Hypothalamus (tissue), 51 donors: ENCODE measurements at regions not wholly inside any gene's neighbourhood (a gene's known extent, or its start where the extent isn't known, plus 50 kb on each side); places are given as distances from the start of the nearest gene placed in this dataset.

Source experiments
- DNase-seq, 51 donors: peaks; one replicate each; lab custom pipeline; 2025; lab: John Stamatoyannopoulos, UW

DNA sequence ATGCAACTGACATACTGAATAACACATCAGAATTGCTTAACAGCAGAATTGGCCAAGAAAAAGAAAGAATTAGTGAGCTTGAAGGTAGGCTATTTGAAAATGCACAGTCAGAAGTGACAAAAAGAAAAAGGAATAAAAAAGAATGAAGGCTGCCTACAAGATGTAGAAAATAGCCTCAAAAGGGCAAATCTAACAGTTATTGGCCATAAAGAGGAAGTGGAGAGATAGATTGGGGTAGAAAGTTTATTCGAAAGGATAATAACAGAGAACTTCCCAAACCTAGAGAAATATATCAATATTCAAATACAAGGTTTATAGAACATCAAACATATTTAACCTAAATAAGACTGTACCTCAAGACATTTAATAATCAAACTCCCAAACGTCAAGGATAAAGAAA lies 67.5 kb downstream of the ATP6V1G3 start:
- no peak for DNase-seq

DNA sequence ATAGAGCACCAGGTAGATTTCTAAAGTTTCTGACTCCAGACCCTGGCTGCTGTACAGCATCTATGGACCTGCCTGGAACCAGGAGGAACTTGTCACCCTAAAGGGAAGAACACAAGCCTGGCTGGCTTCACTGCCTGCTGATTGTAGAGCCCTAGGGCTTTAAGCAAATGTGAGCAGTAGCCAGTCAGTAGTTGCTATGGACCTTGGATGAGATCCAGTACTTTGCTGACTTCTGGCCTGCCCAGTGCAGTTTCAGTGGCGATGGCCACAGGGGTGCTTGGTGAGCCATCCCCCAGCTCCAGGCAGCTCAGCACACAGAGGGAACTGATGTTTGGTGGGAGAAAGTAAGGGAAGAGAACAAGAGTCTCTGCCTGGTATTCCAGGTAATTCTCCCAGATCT lies 68.4 kb downstream of the ATP6V1G3 start:
- no peak for DNase-seq

DNA sequence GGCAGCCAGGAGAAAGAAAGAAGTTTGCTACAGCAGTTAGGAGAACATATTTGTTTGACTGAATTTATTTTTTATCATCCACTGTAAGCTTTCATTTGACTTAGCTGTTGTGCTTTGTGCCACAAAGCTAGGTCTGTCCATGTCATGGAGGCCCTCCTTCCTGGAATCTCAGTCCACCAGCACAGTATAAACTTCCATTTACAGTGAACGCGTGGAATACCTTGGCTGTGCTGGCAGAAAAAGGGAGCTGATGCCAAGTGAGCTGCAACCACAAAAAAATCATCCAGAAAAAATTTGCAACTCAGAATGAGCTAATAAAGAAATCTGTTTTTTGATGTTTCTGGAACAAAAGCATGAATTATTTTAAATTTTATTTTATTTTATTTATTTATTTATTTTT lies 72.6 kb downstream of the ATP6V1G3 start:
- no peak for DNase-seq

DNA sequence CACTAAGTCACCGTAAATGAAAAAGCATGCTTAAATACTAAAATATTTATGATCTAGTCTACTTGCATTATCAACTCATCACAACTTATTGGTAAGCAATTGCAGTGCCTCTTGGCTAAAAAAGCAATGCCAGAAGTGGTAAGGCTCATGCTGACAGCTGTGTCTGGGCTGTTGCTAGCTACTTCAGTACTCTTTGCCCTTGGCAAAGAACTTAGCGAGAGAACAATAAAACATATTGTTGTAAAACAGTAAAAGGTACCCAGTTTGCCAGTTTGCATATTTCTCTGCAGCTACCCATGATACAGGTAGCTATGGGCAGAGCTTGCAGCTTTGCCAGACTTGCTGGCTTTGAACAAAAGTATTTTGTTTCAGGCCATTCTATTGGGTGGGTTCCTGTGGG lies 73.1 kb downstream of the ATP6V1G3 start:
- no peak for DNase-seq

DNA sequence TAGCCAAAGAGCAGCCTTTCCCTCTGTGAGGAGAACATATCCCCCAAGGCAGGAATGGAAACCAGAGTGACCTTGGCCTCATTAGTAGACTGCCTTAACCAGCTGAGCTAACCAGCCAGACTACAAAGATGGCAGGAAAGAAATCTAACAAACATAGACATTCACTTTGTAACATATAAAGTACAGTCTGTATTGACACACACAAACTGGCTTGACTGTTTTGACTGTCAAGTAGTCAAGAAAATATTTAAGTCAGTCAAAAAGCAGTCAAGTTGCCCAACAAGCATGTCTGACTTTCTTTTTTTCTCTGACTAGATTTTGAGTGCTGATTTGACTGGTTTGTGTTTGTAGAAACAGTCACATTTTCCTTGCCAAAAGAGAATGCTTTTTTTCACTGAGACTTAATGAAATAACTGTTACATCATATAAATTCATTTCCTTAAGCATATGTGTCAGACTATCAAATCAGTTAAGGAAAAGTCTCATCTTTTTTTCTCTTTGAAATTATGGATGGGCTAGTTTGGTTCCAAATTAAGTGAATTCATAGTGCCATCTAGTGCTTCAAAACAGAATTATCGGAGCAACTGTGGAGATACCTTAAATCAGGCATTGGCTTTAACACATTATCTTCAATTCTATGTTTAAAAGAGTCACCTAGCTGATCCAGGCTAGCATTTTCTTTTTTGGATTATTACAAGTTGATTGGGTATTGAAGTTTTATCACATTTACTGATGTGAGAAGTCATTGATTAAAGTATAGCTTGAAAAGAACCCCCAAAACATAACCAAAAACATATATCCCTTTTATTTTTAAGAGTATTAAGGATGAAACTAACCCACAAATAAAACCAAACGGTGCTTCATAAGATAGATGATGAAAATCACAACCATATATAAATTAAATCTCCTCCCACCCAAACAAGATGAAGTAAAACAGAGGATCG lies 75.0 kb downstream of the ATP6V1G3 start:
- DNase-seq = peak in 1 of 51 donors; percentile 56

DNA sequence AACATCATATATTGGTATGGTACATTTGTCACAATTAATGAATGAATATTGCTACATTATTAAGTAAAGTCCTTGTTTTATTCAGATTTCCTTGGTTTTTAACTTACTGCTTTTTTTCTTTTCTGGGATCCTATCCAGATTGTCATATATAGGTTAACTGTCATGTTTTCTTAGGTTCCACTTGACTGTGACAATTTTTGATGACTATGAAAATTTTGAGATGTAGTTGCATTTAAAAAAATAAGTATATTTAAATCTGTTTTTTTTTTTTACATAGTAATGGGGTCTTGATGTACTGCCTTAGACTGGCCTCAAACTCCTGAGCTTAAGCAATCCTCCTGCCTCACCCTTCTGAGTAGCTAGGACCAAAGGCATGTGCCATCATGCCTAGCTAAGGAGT lies 76.8 kb downstream of the ATP6V1G3 start:
- DNase-seq = no peak

DNA sequence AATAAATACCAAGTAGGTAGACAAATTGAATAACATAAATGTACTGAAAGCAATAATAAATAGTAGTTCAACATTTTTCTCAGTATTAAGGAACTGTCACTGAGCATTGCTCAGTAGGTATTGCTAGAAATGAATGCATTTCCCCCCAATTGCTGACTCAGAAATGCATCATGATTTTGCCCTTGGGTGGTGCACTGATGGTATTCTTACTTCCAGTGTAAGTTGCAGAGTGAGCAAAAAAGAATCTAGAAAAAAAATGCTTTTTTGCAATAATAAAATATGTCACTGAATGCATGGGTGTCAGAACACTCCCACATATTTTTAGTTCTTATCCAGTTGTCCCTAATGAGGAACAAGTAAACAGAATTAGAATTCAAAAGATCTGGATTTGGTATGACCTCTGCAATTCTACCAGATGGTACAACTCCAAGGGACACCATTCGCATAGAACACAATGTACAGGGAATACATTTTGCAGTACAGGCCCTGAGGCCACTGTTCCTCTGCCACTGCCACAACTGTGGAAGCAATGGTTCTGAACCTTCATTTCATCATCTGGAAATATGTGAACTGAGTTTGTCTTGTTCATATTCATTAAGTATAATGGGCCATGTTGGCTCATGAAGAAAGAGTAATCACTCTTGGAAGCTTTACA lies 78.0 kb downstream of the ATP6V1G3 start:
- no peak for DNase-seq

DNA sequence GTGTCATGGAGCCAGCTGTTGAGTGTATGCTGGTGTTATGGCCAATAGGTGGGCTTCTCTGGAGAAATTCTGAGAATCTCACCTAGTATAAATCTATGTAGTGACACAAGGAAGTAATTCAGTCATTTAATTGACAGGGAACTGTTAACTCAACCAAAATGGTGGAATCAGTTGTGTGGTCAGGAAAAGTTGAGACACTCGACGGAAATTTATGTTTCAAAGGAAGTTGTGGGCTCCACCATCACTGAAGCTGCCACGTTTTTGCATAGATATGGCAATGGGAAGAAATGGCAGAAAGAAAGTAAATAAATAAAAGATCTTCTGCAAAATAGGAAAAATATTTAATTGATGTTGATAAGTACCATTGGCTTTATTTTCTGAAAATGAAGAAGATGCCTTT lies 84.5 kb downstream of the ATP6V1G3 start:
- DNase-seq = no peak

DNA sequence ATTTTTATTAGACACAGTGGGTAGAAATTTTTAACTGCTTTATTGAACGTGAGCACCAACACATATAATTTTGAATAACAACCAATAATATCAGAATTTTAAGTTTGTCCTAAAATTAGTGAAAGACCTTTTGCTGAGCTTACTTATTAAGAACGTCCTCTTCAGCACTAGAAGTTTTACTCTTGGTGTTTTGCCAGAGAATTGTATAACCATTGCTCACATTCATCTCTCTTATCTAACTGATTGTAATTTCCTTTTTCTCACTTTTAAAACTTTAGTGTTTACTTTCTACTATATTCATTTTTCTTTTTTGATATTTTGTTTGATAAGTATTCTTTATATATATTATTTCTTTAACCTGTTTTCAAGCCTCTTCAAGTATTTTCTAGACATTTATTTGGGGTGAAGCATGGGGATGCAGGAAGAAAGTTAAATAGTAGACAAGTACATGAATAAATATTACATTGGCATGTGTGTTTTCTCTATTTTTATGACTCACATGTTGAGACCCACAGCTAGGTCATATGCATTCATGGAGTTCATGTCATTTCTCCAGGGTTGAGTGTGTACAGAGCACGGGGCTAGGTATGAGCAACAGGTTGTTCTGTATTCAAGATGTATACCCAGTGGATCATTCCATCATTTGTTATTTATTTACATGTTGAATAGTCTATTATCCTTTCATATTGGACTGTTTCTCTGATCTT lies 90.6 kb downstream of the ATP6V1G3 start:
- no peak for DNase-seq

DNA sequence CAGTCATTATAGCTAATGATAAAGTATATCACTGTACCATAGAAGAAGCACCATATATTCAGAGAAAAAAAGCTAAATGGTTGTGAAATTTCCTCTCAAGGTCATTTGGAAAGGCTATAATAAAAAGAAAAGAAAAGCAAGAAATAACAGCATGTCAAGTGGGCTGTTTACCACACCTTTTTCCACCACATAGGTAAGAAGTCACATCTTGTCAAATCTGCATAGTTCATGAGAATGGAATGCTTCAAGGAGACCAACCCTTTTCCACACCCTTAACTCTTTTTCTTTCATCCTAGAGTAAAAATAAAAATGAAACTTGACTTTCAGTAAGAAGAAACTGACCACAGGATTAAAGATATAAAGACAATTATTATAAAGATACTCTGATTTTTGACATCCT lies 91.2 kb downstream of the ATP6V1G3 start:
- DNase-seq = no peak

DNA sequence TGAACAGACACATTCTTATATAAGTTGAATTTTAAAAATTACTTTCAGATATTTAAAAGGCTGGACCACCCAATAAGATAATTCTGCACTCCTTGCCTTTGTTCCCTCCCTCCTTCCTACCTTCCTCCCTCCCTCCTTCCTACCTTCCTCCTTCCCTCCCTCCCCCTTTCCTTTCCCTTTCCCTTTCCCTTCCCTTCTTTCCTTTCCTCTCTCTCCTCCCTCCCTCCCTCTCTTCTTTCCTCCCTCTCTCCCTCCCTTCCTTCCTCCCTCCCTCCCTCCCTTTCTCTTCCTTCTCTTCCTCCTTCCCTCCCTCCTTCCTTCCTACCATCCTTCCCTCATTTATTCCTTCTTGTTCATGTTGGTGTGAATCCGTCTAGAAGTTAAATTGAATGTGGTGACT lies 93.0 kb downstream of the ATP6V1G3 start:
- no peak for DNase-seq

DNA sequence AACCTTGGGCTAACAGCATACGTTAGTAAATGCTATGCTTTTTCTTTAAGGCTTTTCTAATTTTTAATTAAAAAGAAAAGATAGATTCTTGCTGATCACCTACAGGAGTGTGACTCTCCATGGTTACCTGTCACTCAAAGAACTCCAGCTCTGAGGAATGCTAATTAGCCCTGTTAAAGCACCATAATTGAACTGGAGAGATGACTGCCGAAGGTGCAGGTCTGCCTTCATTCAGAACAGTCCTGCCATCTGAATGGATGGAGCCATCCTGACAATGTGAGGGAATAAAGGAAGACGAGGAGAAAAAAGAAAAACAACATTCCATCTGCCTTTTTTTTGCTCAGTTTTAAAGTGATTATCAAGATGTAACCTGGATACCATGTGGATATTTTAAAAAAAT lies 94.6 kb downstream of the ATP6V1G3 start:
- DNase-seq = no peak

DNA sequence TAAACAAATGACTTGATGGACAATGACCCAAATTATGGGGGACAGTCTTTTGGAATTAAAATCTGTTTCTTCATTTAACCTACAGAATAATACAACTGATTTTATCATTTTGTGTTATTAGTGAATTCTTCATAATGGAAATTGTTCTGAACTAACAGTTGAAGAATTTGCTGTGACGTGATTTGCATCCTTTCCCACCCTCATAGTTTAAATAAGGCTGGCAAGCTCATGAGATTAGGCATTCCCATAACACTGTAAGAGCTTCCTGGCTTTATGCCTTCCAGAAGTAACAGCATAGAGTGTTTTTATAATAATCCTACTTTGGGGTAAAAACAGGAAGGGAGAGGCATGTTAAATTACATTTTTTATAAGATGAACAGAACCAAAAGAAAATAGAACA lies 95.7 kb downstream of the ATP6V1G3 start:
- no peak for DNase-seq

DNA sequence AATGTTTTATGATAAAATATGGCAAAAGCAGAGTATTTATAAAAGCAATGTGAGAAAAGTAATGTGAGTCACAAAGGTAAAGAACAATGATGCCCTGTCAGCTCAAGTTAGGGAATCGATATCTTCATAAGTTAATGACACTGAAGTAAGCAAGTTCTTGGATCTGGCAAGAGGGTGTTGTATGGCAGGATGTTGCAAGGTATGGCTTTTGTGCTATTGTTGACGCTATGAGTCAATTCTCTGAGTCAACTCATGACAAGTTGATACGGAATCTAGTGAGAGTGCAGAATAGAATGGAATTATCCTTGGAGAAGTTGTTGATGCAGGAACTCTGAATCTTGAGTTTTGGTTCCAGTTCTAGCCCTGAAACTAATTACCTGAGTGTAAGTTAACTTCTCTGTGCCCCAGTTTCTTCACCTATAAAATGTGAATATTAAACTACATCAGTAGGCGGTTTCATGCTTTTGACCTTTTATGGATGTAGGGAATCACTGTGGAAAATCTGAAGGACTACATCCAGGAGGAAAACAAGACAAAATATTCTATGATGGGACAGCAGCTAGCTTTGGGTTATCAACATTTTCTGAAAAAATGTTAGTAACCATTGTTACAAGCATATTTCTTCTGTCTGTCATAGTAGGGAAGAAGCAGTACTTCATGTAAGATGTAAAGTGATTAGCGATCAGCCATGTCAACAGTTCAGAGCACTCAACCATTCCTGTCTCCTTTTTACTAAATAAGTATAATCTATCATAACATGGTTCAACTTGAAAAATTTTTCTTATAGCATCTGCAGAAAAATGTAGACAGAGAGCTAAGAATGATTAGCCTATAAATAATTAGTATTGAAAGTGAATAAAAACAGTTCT lies 96.9 kb downstream of the ATP6V1G3 start:
- DNase-seq = no peak

DNA sequence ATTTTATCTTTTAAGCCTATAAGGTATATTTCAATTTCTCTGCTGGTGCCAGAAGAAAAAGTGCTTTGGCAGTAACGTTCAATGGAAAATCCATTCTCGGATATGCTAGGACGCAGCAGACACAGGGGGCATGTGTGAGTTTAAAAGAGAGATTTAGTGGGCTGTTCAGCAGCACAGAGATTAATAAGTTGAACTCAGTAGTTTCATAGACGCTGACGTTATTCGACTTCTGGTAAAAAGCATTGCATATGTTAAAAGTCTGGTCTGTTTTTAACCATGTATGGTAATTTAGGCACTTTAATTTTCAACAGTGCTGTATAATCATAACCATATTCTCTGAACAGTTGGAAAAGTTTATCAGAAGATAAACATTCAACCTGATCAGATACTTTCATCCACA lies 99.6 kb downstream of the ATP6V1G3 start:
- DNase-seq = no peak

DNA sequence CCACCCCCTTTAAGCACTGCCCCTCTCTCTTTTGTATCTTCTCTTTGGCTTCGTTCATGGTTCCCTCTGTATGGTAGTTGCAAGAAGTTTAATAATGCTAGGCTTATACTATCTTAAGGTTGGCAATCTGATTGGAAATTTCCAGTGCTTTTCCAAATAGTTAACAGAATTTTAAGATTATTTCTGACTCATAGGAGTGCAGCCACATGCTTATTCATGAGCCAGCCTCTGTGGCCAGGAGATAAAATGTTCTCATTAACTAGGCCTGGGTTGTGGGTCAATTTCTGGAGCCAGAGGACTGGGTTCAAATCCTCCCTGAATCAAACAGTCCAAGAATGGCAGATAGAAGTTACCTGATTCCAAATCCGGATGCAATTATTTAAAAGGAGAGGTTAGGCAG lies 103.1 kb downstream of the ATP6V1G3 start:
- no peak for DNase-seq

DNA sequence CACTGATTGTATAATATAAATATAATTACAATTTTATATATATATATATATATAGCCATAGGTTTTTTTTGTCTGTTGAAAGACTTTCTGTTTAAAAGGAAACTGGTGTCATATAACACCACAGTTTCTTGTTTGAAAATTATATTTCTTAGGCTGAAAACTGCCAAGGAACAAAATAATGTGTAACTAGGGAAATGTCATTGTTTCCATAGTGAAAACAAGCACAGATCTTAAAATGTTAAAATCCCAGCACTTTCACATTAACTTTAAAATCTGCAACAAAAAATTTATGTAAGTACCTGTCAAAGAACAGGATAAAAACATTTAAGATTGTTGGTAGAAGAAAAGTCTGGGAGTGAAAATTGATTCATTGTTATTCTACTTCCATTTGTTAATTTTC lies 104.2 kb downstream of the ATP6V1G3 start:
- no peak for DNase-seq

DNA sequence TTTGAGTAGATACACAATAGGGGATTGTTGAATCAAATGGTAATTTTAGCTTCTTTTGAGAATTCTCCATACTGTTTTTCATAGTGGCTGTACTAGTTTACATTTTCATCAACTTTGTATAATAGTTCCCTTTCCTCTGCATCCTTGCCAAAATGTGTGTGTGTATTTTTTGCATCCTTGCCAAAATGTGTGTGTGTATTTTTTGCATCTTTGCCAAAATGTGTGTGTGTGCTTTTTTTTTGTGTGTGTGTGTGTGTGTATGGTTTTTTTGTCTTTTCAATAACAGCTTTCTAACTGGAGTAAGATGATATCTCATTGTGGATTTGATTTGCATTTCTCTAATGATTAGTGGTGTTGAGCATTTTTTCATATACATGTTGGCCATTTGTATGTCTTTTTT lies 105.4 kb downstream of the ATP6V1G3 start:
- no peak for DNase-seq

DNA sequence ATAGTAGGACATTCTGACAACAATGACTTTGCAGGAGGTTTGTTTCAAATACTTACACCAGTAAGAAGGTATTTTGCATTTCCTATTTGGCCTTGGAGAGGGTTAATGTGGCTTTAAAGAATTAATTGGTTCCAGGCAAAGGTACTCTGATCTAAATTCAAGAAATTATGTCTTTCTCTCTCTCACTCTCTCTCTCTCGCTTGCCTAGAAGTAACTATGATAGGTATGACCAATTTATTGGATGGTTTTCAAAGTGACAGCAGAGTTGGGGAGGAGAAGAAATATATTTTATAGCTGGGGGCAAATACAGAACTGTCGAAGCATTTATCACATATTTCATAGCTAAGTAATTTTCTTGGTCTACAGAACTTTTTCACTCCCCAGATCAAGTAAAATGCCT lies 116.0 kb downstream of the ATP6V1G3 start:
- DNase-seq = no peak

DNA sequence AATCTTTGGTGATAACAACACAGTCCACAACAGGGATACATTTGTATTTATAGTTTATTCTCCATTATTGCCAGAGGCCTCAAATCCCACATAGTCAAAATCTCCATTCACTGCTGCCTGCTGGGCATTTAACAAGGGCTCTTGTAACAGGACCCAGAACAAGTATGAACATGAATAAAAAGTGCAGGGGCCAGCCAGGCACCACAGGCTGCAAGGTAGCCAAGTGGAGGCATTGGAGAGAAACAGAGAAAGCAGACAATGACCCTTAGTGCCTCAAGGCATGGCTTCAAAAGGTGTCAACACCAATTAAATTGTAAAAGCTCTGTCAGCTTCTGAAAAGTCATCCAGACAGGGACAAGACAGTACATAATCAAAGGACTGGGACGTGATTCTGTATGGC lies 116.8 kb downstream of the ATP6V1G3 start:
- no peak for DNase-seq

DNA sequence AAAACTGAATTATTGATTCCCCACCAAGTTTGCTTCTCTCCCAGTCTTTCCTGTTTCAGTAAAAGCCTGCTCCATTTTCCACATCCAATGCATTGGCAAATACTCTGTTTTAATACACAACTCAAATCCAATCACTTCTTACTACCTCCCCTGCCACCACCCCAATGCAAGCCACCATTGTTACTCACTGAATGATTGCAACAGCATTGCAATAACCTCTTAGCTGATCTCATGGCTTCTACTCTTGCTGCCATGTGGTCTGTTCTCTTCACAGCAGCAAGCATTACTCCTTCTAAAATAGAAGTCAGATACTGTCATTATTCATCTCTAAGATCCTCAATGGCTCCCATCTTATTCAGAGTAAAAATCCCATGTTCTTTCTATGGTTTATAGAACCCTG lies 123.4 kb downstream of the ATP6V1G3 start:
- no peak for DNase-seq
